GM18517 (cell line): ENCODE measurements at regions not wholly inside any gene's neighbourhood (a gene's known extent, or its start where the extent isn't known, plus 50 kb on each side); places are given as distances from the start of the nearest gene placed in this dataset.

ENCODE experiments used
- ATAC-seq: cut with Tn5 transposase; IDR thresholded peaks from one replicate; pipeline ENCODE4 v1.9.1; 2021; ENCODE audit warnings: mild to moderate bottlenecking, moderate library complexity; ENCODE audit not compliant: unreplicated experiment

DNA sequence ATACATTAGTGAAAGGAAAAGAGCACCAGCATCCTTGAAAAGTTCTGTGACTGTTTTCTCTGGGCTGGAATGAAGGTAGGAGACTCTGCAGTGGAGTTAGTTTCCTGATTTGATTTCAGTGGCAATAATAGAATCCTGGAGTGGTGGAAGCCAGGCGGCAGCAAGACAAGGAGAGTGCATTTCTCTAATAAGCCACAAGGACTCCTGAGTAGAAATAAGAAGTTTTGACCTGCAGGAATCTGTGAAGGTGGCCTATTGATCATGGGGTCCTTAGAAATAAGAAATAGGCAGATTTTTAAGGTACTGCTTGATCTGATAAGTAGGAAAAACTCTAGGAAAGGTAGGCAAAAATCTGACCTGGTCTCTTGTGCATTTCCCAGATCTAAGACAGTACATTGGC lies 68.4 kb upstream of the ELOVL5 start:
- no peak for ATAC-seq

DNA sequence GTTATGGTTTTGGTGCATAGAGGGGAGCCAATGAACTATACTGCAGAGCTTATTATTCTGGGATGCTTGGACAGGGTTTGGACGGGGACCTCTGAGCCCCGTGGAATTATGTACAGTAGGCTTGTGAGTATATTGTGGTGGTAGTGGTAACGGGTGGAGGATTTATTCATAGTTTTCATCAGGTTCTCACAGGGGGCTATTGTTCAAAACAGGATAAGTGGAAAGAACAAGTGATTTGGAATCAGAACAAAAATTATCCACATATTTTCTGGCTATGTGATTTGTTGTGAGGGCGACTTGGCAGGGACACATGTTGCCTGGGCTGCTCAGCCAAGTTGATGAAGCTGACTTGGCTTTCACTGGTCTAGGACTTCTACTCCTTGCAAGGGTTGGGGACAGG lies 64.6 kb upstream of the ELOVL5 start:
- no peak for ATAC-seq

DNA sequence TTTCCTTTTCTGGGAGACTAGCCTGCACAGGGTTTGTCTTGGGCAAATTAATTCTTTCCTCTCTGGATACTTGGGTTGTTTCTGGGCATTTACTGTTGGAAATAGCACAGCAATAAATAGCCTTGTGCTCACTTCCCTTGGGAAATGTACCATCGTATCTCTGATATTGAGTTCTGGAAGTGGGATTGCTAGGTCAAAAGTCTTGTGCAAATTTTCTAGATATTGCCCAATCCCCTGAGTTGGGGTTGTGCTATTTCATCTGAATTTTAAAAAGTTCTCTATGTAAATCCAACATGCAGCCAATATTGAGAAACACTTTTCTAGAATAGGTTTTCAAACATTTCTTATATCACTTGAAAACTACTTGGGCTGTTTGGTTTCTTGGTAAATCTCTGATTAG lies 64.0 kb upstream of the ELOVL5 start:
- ATAC-seq: no peak

DNA sequence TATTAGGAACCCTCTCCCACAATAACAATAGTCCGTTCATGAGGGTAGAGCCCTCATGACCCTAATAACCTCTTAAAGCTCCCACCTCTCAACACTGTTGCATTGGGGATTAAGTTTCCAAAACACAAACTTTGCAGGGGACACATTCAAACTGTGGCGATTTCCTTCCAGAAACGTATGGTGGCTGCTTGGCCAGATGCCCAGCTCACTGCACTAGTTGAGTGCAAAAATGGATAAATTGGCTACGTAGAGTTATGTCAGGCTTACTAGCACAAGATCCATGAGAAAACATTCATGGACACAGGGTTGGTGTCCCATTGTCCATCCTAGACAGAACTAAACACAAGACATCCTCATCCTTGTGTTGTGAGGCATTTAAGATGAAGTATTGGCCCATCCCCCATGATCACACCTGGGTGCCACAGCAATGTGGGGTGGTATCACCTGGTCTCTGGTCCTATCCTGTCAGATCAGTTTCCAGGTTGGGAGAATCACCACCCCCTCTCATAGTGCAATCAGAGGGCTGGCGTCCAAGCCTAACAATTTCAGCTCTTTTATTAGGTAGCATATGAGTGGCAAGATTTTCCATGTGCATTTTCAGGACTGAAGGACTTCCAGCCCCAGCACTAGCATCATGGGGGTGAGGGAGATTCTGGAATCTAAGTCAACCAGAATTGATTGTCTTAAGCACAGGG lies 63.4 kb upstream of the ELOVL5 start:
- ATAC-seq: no peak

DNA sequence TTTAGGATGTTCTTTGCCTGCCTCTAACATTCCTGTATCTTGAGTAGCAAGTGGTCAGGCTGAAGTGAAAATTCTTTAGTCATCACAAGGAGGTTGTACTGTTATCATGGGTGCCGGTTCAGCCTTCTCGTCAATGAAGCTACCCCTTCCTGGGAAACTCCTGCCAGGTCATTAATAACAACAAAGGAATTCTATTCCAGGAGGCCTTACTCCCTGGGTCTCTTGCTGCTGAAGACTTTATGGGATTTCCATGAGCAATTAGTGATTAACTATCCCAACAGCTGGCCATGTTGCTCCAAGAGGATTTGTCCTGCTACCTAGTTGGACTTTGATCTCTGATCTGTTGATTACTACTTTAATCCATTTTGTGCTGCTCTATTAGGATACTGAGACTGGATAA lies 62.7 kb upstream of the ELOVL5 start:
- no peak for ATAC-seq

GRCh38 chr6:53410508-53411258 lies 61.9 kb upstream of the ELOVL5 start:
- ATAC-seq: peak; percentile 94

DNA sequence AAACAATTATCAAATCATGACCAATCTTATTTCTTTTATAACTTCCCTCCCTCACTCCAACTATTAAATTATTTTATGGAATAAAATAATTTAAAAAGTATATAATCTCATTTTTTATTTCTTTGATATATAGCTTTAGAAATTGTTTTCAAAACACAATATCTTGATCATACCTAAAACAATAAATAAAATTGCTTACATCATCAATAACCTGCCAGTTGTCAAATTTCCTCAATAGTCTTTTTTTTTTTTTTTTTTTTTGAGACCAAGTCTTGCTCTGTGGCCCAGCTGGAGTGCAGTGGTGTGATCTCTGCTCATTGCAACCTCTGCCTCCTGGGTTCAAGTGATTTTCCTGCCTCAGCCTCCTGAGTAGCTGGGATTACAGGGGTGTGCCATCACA lies 60.1 kb upstream of the ELOVL5 start:
- no peak for ATAC-seq

GRCh38 chr6:53399027-53399344 lies 50.2 kb upstream of the ELOVL5 start:
- ATAC-seq: no peak

GRCh38 chr6:53398247-53399026 lies 49.7 kb upstream of the ELOVL5 start:
- no peak for ATAC-seq
